ENCODE measurements at regions not wholly inside any gene's neighbourhood (a gene's known extent, or its start where the extent isn't known, plus 50 kb on each side); places are given as distances from the start of the nearest gene placed in this dataset.
"Not testable (repeated sequence)": the region's sequence is repeated elsewhere in the genome, so short reads cannot be mapped to it uniquely, and the experiment has no call there.

- DNase-seq = no peak
Observed at GRCh38 chr16:13471036-13471435, 448.9 kb upstream of the ERCC4 start.

GRCh38 chr16:13478991-13479390, 441.0 kb upstream of the ERCC4 start:
- no peak for DNase-seq

DNA sequence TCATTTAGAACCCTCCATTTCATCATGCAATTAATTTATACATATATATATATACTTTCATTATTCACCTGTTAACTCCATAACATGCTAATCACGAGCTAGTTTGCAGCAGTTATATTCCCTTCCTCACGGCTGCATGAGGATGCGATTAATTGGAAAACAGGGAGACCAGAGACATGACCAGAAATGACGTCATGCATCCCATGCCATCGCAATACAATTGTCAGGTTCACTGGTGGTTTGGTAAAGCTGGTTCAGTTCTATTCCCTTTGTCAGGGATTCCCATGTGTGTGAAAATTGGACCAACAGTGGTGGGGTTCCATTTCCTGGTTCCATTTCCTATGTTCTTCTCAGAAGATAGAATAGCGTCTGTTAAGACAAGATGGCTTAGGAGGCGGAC, 440.4 kb upstream of the ERCC4 start:
- DNase-seq = no peak

GRCh38 chr16:13480801-13481200, 439.2 kb upstream of the ERCC4 start:
- no peak for DNase-seq

DNA sequence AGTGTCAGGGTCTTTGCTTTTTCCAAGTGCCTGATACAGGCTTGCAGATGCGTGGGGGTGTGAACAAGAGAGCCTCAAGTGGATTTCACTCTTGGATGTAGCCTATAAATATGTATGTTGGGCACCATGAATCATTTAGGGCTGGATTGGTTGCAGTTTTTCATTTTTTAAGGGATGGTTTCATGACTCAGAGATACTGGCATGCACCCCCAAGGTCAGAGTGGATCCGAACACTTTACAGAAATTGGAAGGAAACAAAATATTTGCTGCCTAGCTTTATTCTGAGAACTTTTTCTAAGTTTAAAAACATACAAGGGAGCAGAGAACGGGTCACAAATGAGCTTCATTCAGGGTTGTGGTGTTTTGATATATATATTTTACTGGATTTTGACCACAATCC, 436.8 kb upstream of the ERCC4 start:
- no peak for DNase-seq

- not testable (repeated sequence) for DNase-seq
Observed at GRCh38 chr16:13489416-13489815, 430.5 kb upstream of the ERCC4 start.

- DNase-seq = no peak
Observed at GRCh38 chr16:13492046-13492445, 427.9 kb upstream of the ERCC4 start.

DNA sequence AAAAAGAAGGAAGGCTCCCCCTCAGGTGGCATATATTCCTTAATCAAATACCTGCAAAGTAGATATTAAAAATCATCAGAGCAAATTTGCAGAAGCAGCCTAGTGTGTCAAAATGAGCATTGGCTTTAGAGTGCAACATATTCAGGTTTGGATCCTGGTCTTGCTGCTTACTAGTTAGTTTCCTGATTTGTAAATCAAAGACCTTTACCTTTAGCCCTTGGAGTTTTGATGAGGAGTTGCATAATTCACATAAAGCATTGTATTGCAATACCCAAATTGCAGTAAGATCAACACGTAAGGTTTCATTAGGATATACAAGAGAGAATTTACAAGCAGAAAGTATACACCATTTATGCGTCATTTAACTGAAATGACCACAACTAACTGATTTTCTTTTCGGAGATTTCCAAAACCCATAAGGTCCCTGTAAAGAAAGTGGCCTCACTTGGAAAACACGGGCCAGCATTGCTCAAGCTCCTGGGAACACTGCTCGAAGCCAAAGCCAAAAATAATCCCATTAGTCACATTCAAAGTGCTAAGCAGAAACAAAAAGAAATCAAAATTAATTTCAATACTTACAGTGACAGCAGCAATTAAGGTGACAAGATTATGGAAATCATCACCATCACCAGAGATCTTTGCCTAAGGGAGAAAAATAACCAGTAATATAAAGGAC, 415.9 kb upstream of the ERCC4 start:
- DNase-seq = no peak

- DNase-seq = no peak
Observed at GRCh38 chr16:13507530-13507929, 412.4 kb upstream of the ERCC4 start.

DNA sequence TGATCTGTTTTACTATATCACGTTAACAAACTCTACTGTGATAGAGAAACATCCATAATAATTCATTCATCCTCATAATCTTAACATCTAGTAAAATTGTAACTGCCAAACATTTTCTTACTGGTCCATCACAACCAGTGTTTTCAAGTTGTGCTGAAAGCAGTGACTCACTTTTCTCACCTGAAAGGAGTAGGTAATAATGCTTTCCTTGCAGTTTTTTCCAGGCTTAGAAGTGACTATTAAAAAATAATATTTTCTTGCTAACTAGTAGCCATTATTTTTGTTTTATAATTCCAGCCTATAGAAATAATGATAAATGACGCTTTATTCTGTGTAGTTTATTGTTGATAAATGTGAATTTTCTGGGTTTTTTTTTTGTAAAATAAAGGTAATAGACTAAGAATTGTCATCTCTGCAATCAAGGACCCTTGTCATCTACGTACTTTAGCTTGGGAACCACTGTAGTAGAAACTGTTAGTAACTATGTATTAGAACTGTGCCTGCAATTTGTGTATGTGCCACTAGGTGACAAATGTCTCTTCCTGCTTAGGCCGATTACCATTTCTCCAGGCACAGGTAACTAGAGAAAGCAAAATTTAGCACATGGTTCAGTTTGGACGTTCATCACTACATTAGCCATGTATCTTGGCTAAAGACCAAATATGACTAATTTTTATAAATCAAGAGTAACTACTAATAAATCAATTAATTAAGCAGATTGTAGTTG, 409.4 kb upstream of the ERCC4 start:
- no peak for DNase-seq

GRCh38 chr16:13517841-13518240, 402.1 kb upstream of the ERCC4 start:
- no peak for DNase-seq

GRCh38 chr16:13519871-13520270, 400.1 kb upstream of the ERCC4 start:
- DNase-seq = no peak

DNA sequence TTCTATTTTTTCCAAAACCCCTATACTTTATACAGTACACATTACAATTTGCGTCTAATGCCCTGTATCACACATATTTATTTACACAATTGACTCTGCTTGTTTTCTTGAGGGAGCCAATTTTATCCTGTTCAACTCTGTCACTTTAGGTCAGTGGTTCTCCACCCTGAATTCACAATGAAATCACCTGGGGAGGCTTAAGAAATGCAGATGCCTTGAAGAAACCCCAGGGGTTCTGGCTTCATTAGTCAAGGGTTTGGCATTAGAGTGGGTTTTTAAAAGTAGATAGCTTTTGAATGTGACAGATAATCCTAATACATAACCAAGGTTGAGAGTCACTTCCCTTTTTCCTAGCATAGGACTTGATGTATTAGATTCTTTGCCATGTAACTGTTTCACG, 398.6 kb upstream of the ERCC4 start:
- DNase-seq = no peak

GRCh38 chr16:13527332-13527731, 392.6 kb upstream of the ERCC4 start:
- no peak for DNase-seq

- no peak for DNase-seq
Observed at GRCh38 chr16:13528691-13529090, 391.3 kb upstream of the ERCC4 start.

GRCh38 chr16:13529193-13529982, 390.6 kb upstream of the ERCC4 start:
- no peak for DNase-seq

DNA sequence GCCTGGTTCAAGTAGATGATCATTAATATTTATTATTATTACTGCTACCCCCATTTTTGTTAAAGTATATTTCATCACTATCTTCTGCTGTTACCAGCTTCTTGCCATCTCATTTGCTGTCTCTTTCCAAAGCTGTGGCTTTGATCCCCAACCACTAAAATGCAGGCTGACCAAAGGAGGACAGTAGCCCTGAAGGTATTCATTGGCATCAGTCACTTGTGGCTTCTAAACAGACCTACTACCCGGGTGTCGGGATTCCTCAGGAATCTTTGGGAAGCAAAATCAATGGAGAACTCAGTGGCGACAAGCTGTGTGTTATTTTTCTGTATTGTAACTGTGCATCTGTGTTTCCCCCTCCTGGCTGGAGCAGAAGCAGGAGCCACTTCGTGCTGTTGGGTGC, 379.2 kb upstream of the ERCC4 start:
- DNase-seq = no peak

- no peak for DNase-seq
Observed at GRCh38 chr16:13542284-13542683, 377.7 kb upstream of the ERCC4 start.

GRCh38 chr16:13543850-13544249, 376.1 kb upstream of the ERCC4 start:
- no peak for DNase-seq

DNA sequence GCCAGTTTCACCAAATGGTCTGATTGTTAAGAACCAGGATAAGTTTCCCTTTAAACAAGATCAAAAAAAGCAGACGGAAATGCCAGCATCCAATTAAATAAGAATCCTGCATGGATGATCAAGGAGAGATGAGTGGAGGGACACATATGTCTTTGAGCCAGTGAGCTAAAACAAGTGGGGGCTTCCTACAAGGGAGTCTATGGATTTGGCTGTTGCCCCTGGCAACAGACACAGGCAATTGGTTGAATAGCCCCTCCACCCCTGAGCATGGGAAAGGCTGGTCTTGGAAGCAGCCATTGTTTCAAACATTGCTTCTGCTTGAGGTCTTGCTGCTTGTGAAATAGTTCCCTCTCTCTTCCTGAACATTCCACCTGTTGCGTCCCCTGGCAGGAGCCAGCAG, 374.7 kb upstream of the ERCC4 start:
- DNase-seq = no peak

GRCh38 chr16:13550254-13550653, 369.7 kb upstream of the ERCC4 start:
- no peak for DNase-seq

- no peak for DNase-seq
Observed at GRCh38 chr16:13552062-13552959, 367.6 kb upstream of the ERCC4 start.

GRCh38 chr16:13552960-13553257, 367.0 kb upstream of the ERCC4 start:
- no peak for DNase-seq

All from EL (cell line).